ENCODE measurements at regions not wholly inside any gene's neighbourhood (a gene's known extent, or its start where the extent isn't known, plus 50 kb on each side); places are given as distances from the start of the nearest gene placed in this dataset.

- TF ChIP-seq, protein P1, sequence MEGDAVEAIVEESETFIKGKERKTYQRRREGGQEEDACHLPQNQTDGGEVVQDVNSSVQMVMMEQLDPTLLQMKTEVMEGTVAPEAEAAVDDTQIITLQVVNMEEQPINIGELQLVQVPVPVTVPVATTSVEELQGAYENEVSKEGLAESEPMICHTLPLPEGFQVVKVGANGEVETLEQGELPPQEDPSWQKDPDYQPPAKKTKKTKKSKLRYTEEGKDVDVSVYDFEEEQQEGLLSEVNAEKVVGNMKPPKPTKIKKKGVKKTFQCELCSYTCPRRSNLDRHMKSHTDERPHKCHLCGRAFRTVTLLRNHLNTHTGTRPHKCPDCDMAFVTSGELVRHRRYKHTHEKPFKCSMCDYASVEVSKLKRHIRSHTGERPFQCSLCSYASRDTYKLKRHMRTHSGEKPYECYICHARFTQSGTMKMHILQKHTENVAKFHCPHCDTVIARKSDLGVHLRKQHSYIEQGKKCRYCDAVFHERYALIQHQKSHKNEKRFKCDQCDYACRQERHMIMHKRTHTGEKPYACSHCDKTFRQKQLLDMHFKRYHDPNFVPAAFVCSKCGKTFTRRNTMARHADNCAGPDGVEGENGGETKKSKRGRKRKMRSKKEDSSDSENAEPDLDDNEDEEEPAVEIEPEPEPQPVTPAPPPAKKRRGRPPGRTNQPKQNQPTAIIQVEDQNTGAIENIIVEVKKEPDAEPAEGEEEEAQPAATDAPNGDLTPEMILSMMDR (IDR thresholded peaks at IDR 0.05), result no peak
- TF ChIP-seq POLR2A (IDR thresholded peaks at IDR 0.05), result no peak
Observed at GRCh38 chr2:18365342-18365741, 195.1 kb downstream of the RDH14 start.
